BJ (cell line): ENCODE measurements at regions not wholly inside any gene's neighbourhood (a gene's known extent, or its start where the extent isn't known, plus 50 kb on each side); places are given as distances from the start of the nearest gene placed in this dataset.

Experiments used
- CTCF ChIA-PET: fragments of 350-600 bp; formaldehyde crosslinking; extraction: SDS; loops from one replicate; lab custom pipeline; 2021; ENCODE audit warnings: antibody characterized with exemption, inconsistent platforms; lab: Yijun Ruan, JAX
- POLR2A ChIA-PET: fragments of 300-600 bp; sonication (Branson Sonifier 250); formaldehyde crosslinking; extraction: SDS; loops from one replicate; lab custom pipeline; 2021; ENCODE audit warnings: antibody characterized with exemption; lab: Charles Lee
- DNase-seq: peaks from one replicate; pipeline ENCODE4 v3.0.0-alpha.2; 2011; ENCODE audit warnings: low read depth
- H3K27me3 ChIP-seq: 2 replicates; pipeline ENCODE4 v1.6.0; 2011; ENCODE audit warnings: low read length; ENCODE audit not compliant: control insufficient read depth, insufficient read depth
- H3K36me3 ChIP-seq: 2 replicates; pipeline ENCODE4 v1.5.1; 2011; ENCODE audit warnings: low read length; ENCODE audit not compliant: control insufficient read depth, insufficient read depth
- H3K4me3 ChIP-seq: 2 replicates; pipeline ENCODE4 v1.5.1; 2011; ENCODE audit warnings: low read depth, mild to moderate bottlenecking, control low read depth, low read length
- CTCF ChIP-seq: IDR thresholded peaks from 2 replicates; pipeline ENCODE4 v1.5.1; 2011; ENCODE audit warnings: low read depth, mild to moderate bottlenecking, control low read depth, inconsistent platforms, low read length, moderate library complexity; ENCODE audit not compliant: insufficient read depth

DNA sequence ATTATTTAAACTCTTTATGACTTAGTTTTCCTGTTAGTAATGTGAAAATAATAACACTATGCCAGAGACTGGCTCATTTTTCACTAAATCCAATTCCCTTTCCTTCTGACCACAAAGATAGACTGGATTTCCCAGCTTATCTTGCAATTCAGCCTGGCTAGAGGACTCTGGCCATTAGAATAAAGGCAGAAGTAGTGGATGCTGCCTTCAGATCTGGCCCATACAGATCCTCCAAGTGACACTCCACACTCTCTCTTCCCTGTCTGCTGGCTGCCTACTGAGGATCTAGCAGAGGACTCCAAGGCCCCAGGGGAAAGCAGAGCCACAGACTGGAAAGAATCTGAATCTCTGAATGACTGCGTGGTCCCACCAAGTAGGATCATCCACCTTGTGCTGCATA is 188.8 kb upstream of the LMNTD1 start:
- TF ChIP-seq CTCF = no peak
- no peak for DNase-seq
- Histone ChIP-seq H3K27me3 (no peaks in the 10 kb centered on the region), H3K36me3 (no peaks in the 10 kb centered on the region), H3K4me3 (no peak overlapping the region)
- CTCF ChIA-PET = no interaction called here
- POLR2A ChIA-PET = no interaction called here

- POLR2A ChIA-PET = no interaction called here
- CTCF ChIA-PET = no interaction called here
- Histone ChIP-seq H3K4me3 (no peak overlapping the region), H3K27me3 (no peaks in the 10 kb centered on the region), H3K36me3 (no peaks in the 10 kb centered on the region)
- TF ChIP-seq CTCF = no peak
- DNase-seq = no peak
Observed at GRCh38 chr12:25743679-25744215, 190.7 kb upstream of the LMNTD1 start.

DNA sequence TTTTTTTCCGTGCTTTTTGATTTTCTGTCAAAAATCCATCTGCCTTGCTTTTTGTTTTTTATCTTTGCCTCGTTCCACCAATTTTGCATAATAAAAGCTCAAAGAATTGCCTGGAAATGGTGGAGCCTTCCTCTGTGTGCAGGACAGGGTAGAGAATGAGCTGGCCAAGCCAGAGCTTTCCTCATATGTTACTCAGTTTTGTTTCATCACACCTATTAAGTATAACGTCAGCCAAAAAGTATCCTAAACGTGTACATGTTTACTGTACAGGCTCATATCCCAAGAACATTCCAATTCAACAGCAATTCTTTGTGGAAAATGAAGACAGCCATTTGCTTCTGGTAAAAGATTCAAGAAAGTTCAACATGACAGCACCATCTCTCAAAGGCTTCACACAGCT is 191.2 kb upstream of the LMNTD1 start:
- H3K36me3 ChIP-seq = no peaks in the 10 kb centered on the region
- CTCF ChIA-PET = no interaction called here
- no peaks in the 10 kb centered on the region for H3K27me3 ChIP-seq
- no peak overlapping the region for H3K4me3 ChIP-seq
- no peak for DNase-seq
- TF ChIP-seq CTCF = no peak
- POLR2A ChIA-PET = no interaction called here

- no peaks in the 10 kb centered on the region for H3K36me3 ChIP-seq
- no peak for TF ChIP-seq CTCF
- DNase-seq = no peak
- no peak overlapping the region for H3K4me3 ChIP-seq
- POLR2A ChIA-PET = no interaction called here
- CTCF ChIA-PET = no interaction called here
- H3K27me3 ChIP-seq = no peaks in the 10 kb centered on the region
Observed at GRCh38 chr12:25745281-25745680, 192.2 kb upstream of the LMNTD1 start.

GRCh38 chr12:25746131-25746530 is 193.0 kb upstream of the LMNTD1 start:
- no peaks in the 10 kb centered on the region for H3K27me3 ChIP-seq
- H3K4me3 ChIP-seq = no peak overlapping the region
- POLR2A ChIA-PET = no interaction called here
- CTCF ChIA-PET = no interaction called here
- DNase-seq = no peak
- H3K36me3 ChIP-seq = no peaks in the 10 kb centered on the region
- no peak for TF ChIP-seq CTCF
